Body of pancreas (tissue), 4 donors: ENCODE measurements at regions not wholly inside any gene's neighbourhood (a gene's known extent, or its start where the extent isn't known, plus 50 kb on each side); places are given as distances from the start of the nearest gene placed in this dataset.
A peak's percentile ranks its signal among the peaks of the same experiment; 100 is the strongest.

Experiments
- ATAC-seq: fragments of 150-250 bp; one replicate; pipeline ENCODE4 v1.9.1; 2016
- DNase-seq, 4 donors: peaks; one replicate each; pipeline ENCODE4 v3.0.0-alpha.2; 2019
- H3K27ac ChIP-seq, 4 donors: fragments of 200-600 bp; sonication (generic); 1 replicate in 3 of 4; 2 replicates in 1 of 4; pipeline versions ENCODE4 v1.5.1 to v1.6.1; 2016 to 2019; ENCODE audit warnings: mild to moderate bottlenecking in 1 of 4, mixed read lengths in 1 of 4, moderate library complexity in 1 of 4
- H3K27me3 ChIP-seq, 2 donors: fragments of 200-600 bp; sonication (generic); one replicate each; pipeline ENCODE4 v1.6.0; 2016; ENCODE audit warnings: mild to moderate bottlenecking in 1 of 2
- H3K36me3 ChIP-seq, 2 donors: fragments of 200-600 bp; sonication (generic); replicated peaks in 1 of 2; 2 replicates each; pipeline ENCODE4 v1.5.1; 2016; ENCODE audit warnings: low read depth in 2 of 2; ENCODE audit not compliant: insufficient read depth in 1 of 2
- H3K4me1 ChIP-seq: fragments of 200-600 bp; sonication (generic); one replicate; pipeline ENCODE4 v1.6.0; 2016
- H3K4me3 ChIP-seq, 2 donors: fragments of 200-600 bp; sonication (generic); 1 replicate in 1 of 2; 2 replicates in 1 of 2; pipeline ENCODE4 v1.5.1; 2016 to 2019
- H3K9me3 ChIP-seq, 3 donors: fragments of 200-600 bp; sonication (generic); 1 replicate in 2 of 3; 2 replicates in 1 of 3; pipeline ENCODE4 v1.5.1; 2016
- POLR2A ChIP-seq, 3 donors: fragments of 450-650 bp; IDR thresholded peaks; one replicate each; pipeline ENCODE4 v1.6.1; 2016; ENCODE audit warnings: antibody characterized with exemption in 3 of 3, mild to moderate bottlenecking in 2 of 3
- WGBS, 2 donors: methylation state at CpG; one replicate each; pipeline ENCODE4 v1.1.5; 2017; 5-methylcytosine and 5-hydroxymethylcytosine counted together
- intact Hi-C: fragments of 100-400 bp; cut with DNase I; formaldehyde crosslinking; loops from one replicate; pipeline ENCODE4 v1.15.1; 2023
- TF ChIP-seq, protein P1 (sequence below), 7 experiments: fragments of 450-650 bp in 4 of 7; fragments of 200-600 bp in 3 of 7; sonication (generic) in 3 of 7; IDR thresholded peaks; one replicate each; pipeline ENCODE4 v1.5.1; 2016 to 2019; ENCODE audit warnings: antibody characterized with exemption in 7 of 7

DNA sequence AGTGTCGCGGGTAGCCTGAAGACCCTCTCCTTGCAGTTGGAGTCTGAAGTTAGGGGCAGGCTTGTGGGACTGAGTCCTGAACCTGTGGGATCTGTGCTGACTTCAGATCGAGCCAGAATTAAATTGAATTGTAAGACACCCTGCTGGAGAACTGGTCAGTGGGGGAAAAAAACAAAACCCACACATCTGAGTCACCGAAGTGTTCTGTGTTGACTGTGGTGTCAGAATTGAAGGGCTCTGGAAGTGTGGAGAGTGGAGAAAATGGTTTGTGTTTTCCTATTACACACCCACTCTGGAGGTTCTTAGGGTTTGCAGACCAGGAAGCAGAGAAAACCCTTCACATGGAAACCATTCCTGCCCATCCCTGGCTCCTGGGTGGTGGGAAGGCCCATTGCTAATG lies 209.5 kb upstream of the GALNT2 start:
- intact Hi-C loops: no loop called here
- Histone ChIP-seq H3K4me3 (no peak overlapping the region), H3K4me1 (peaks cover 9% of the 10 kb centered on the region), H3K27me3 (no peaks in the 10 kb centered on the region), H3K9me3 (no peaks in the 10 kb centered on the region), H3K27ac (no peak overlapping the region), H3K36me3 (no peaks in the 10 kb centered on the region)
- ATAC-seq (no peak), DNase-seq (no peak)
- WGBS, 2 donors: 96 to 99% methylated on average over 4 of the region's 4 CpGs
- TF ChIP-seq, protein P1, sequence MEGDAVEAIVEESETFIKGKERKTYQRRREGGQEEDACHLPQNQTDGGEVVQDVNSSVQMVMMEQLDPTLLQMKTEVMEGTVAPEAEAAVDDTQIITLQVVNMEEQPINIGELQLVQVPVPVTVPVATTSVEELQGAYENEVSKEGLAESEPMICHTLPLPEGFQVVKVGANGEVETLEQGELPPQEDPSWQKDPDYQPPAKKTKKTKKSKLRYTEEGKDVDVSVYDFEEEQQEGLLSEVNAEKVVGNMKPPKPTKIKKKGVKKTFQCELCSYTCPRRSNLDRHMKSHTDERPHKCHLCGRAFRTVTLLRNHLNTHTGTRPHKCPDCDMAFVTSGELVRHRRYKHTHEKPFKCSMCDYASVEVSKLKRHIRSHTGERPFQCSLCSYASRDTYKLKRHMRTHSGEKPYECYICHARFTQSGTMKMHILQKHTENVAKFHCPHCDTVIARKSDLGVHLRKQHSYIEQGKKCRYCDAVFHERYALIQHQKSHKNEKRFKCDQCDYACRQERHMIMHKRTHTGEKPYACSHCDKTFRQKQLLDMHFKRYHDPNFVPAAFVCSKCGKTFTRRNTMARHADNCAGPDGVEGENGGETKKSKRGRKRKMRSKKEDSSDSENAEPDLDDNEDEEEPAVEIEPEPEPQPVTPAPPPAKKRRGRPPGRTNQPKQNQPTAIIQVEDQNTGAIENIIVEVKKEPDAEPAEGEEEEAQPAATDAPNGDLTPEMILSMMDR (IDR thresholded peaks at IDR 0.05): no peak
- TF ChIP-seq POLR2A (IDR thresholded peaks at IDR 0.05): no peak

DNA sequence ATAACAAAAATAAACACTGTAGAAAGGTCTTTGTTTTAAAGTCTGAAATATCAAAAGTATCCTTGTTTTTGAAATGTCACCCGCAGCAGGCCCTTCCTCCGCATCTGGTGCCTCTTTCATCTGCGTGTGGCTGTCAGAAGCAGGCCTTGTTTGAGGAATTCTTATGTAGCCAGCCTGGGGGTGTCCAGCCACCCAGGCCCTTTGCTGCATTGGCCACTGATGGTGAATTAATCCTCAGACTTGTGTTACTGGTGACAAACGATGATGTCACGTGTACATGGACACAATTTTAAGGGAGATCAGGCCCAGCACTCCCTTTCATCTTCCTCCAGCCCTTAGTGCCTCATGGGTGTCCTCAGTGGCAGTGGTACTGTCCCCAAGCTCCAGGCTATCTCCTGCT lies 208.0 kb upstream of the GALNT2 start:
- H3K4me1 ChIP-seq: peaks cover 9% of the 10 kb centered on the region
- DNase-seq: no peak
- intact Hi-C loops: no loop called here

DNA sequence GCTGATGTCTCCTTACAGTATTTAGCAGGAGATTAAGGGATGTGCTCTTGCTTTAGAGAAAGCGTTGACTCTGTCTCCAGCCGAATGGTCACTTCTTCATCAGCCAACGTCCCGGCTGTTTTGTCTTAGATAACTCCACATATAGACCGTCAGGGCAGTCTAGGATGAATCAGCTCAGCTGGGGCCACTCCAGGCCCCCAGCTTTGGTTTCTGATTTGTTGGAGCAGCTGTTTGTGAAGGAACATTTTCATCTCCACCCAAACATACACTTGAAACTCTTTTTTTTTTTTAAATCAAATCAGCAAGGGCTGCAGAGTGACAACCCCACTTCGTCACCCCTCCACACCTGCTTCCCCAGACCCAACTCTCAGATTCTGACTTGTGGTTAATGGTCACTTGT lies 206.1 kb upstream of the GALNT2 start:
- WGBS, 2 donors: 91% methylated on average over 6 of the region's 6 CpGs
- ATAC-seq: no peak
- peaks cover 4% of the 10 kb centered on the region for H3K4me1 ChIP-seq
- no peak overlapping the region for H3K27ac ChIP-seq
- no peak overlapping the region for H3K4me3 ChIP-seq
- TF ChIP-seq, protein P1 (IDR thresholded peaks at IDR 0.05): no peak
- TF ChIP-seq POLR2A (IDR thresholded peaks at IDR 0.05): no peak
- H3K36me3 ChIP-seq: no peaks in the 10 kb centered on the region
- intact Hi-C loops: no loop called here
- no peak for DNase-seq
- H3K27me3 ChIP-seq: no peaks in the 10 kb centered on the region
- no peaks in the 10 kb centered on the region for H3K9me3 ChIP-seq

More for the DNA sequence above, 208.0 kb upstream of the GALNT2 start:
- Histone ChIP-seq H3K9me3 (no peaks in the 10 kb centered on the region), H3K27me3 (no peaks in the 10 kb centered on the region), H3K4me3 (no peak overlapping the region), H3K27ac (no peak overlapping the region), H3K36me3 (no peaks in the 10 kb centered on the region)
- TF ChIP-seq, protein P1 (IDR thresholded peaks at IDR 0.05): no peak
- no peak for TF ChIP-seq POLR2A (IDR thresholded peaks at IDR 0.05)
- ATAC-seq: no peak
- WGBS, 2 donors: 80 to 88% methylated on average over 5 of the region's 5 CpGs

DNA sequence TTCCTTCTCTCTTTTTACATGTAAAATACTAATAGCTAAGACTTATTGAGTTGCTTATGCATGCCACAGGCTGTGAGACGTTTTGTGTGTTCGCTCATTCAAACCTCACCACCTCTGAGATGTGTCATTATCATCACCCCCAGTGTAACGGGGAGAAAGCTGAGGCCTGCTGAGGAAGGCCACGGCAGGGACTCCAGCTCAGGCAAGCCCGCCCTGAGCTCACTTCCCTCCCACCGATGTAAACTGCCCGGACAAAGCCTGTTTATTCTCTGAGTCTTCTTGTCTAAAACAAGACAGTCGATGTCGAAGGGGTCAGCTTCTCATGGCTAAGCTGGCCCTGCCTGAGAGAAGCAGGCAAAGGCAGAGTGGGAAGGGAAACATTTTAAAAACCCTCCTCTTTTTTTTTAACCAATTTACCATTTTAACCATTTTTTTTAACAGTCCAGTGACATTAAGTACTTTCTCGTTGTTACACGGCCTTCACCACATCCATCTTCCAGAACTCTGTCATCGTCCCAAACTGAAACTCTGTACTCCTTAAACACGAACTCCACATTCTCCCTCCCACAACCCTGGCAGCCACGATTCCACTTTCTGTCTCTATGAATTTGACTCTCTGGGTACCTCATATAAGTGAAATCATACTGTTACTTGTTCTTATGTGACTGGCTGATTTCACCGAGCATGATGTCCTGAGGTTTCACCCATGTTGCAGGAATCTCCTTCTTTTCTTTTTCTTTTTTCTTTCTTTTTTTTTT lies 204.8 kb upstream of the GALNT2 start:
- Histone ChIP-seq H3K9me3 (no peaks in the 10 kb centered on the region), H3K4me3 (no peak overlapping the region), H3K27ac (no peak overlapping the region), H3K4me1 (no peaks in the 10 kb centered on the region), H3K36me3 (no peaks in the 10 kb centered on the region), H3K27me3 (no peaks in the 10 kb centered on the region)
- DNase-seq (no peak), ATAC-seq (no peak)
- TF ChIP-seq POLR2A (IDR thresholded peaks at IDR 0.05): no peak
- intact Hi-C loops: no loop called here
- 71 to 78% methylated on average over 15 of the region's 15 CpGs for WGBS, 2 donors

DNA sequence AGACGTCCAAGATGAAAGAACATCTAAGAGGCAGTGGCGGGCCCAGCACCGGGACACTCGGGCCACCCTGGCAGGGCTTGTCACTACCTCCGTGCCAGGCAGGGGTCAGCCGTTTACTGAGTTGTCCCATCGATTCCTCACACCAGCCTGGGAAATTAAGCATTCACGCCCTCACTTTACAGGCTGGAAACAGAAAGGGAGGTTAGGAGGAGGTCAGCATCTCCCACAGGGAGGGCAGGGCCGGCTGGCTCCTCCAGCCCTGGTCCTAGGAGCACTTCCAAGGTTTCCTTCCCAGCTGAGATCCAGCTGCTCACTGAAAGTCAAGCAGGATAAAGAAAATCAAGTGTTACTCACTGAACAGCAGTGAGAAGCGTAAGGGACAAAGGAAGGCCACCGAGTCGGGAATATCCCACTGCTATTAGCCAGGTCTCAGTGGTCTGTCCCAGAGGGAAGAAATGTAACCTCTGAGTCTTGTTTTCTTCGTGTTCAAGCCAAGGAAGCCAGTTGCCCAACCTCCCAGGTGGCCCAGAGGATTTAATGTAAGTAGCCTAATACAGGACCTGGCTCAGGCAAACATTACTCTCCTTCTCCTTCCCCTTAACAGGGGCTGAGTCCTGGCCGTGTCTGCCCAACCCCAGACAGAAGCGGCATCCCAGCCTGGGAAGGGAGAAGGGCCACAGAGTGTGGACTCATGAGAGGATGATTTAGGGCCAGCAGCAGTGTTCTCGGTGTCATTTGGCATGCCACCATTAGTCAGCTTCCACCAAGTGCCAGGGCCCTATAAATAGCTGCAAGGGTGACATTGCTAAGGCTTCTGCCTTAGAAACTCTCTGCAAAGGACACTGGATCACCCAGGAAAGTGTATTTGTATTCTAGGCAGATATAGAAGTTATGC lies 203.1 kb upstream of the GALNT2 start:
- Histone ChIP-seq H3K27ac (no peak overlapping the region), H3K9me3 (no peaks in the 10 kb centered on the region), H3K36me3 (no peaks in the 10 kb centered on the region), H3K4me1 (no peaks in the 10 kb centered on the region), H3K27me3 (no peaks in the 10 kb centered on the region), H3K4me3 (no peak overlapping the region)
- 88% methylated on average over 15 to 16 of the region's 16 CpGs for WGBS, 2 donors
- intact Hi-C loops: no loop called here
- ATAC-seq (peak; percentile 12), DNase-seq (no peak)
- TF ChIP-seq, protein P1 (IDR thresholded peaks at IDR 0.05): no peak
- no peak for TF ChIP-seq POLR2A (IDR thresholded peaks at IDR 0.05)
